ENCODE measurements at regions not wholly inside any gene's neighbourhood (a gene's known extent, or its start where the extent isn't known, plus 50 kb on each side); places are given as distances from the start of the nearest gene placed in this dataset.
"Not testable (repeated sequence)": the region's sequence is repeated elsewhere in the genome, so short reads cannot be mapped to it uniquely, and the experiment has no call there.

GRCh38 chr1:72950900-72951299 lies 668.6 kb upstream of the NEGR1 start:
- not testable (repeated sequence) for TF ChIP-seq EZH2 (IDR thresholded peaks at IDR 0.05); POLR2AphosphoS5 (IDR thresholded peaks at IDR 0.05; ENCODE audit: borderline replicate concordance, low read depth, low read length)
